IMR-90 (cell line): ENCODE measurements at regions not wholly inside any gene's neighbourhood (a gene's known extent, or its start where the extent isn't known, plus 50 kb on each side); places are given as distances from the start of the nearest gene placed in this dataset.

Experiments
- ATAC-seq: fragments of 200-7000 bp; cut with Tn5 transposase; 2 replicates; pipeline ENCODE4 v1.9.1; 2020; ENCODE audit warnings: low read depth, mild to moderate bottlenecking, moderate library complexity
- BruUV-seq: library from RNA; stranded (reverse); fragments of 400-500 nt; replicated peaks from 2 replicates; lab custom pipeline; 2021; lab: Mats Ljungman, UMichigan
- CTCF ChIA-PET: fragments of 300-600 bp; formaldehyde crosslinking; extraction: SDS; loops from one replicate; lab custom pipeline; 2021; ENCODE audit warnings: antibody characterized with exemption; lab: Yijun Ruan, JAX
- POLR2A ChIA-PET: fragments of 300-600 bp; sonication (Branson Sonifier 250); formaldehyde crosslinking; loops from one replicate; lab custom pipeline; 2022; ENCODE audit warnings: antibody characterized with exemption; ENCODE audit not compliant: unreplicated experiment; lab: Charles Lee
- DNase-seq: peaks from one replicate; pipeline ENCODE4 v3.0.0; 2013
- H2AFZ ChIP-seq: replicated peaks from 2 replicates; pipeline ENCODE3; 2013; ENCODE audit warnings: low read length, mild to moderate bottlenecking; ENCODE audit not compliant: poor library complexity
- H2AK5ac ChIP-seq: 2 replicates; pipeline ENCODE4 v1.6.1; 2013; ENCODE audit warnings: low read depth, low read length, inconsistent platforms
- H2AK9ac ChIP-seq: replicated peaks from 2 replicates; pipeline ENCODE3; 2013; ENCODE audit warnings: mild to moderate bottlenecking, low read depth, low read length, moderate library complexity; ENCODE audit not compliant: poor library complexity
- H2BK120ac ChIP-seq: 2 replicates; pipeline ENCODE4 v1.6.1; 2013; ENCODE audit warnings: low read depth, low read length, inconsistent platforms
- H2BK15ac ChIP-seq: 3 replicates; pipeline ENCODE4 v1.6.1; 2013; ENCODE audit warnings: low read depth, low read length, inconsistent platforms
- H2BK20ac ChIP-seq: 2 replicates; pipeline ENCODE4 v1.6.1; 2013; ENCODE audit warnings: low read depth, mild to moderate bottlenecking, inconsistent platforms, low read length, moderate library complexity
- H2BK5ac ChIP-seq: 2 replicates; pipeline ENCODE4 v1.6.1; 2013; ENCODE audit warnings: mild to moderate bottlenecking, low read depth, low read length, inconsistent platforms; ENCODE audit not compliant: poor library complexity, severe bottlenecking
- H3K14ac ChIP-seq: replicated peaks from 2 replicates; pipeline ENCODE4 v1.6.1; 2013; ENCODE audit warnings: low read depth, low read length, inconsistent platforms
- H3K18ac ChIP-seq: 2 replicates; pipeline ENCODE4 v1.6.1; 2013; ENCODE audit warnings: low read depth, low read length, control low read depth
- H3K23ac ChIP-seq: 2 replicates; pipeline ENCODE4 v1.6.1; 2013; ENCODE audit warnings: low read depth, low read length, inconsistent platforms
- H3K27ac ChIP-seq: 2 replicates; pipeline ENCODE4 v1.5.1; 2013; ENCODE audit warnings: mild to moderate bottlenecking, control low read depth, low read length; ENCODE audit not compliant: insufficient read depth
- H3K27me3 ChIP-seq: 2 replicates; pipeline ENCODE4 v1.6.1; 2013; ENCODE audit warnings: low read length; ENCODE audit not compliant: control insufficient read depth, insufficient read depth
- H3K36me3 ChIP-seq: 2 replicates; pipeline ENCODE4 v1.6.1; 2013; ENCODE audit warnings: low read length, mixed read lengths; ENCODE audit not compliant: control insufficient read depth, insufficient read depth
- H3K4ac ChIP-seq: 2 replicates; pipeline ENCODE4 v1.6.1; 2013; ENCODE audit warnings: low read depth, low read length, inconsistent platforms
- H3K4me1 ChIP-seq: 2 replicates; pipeline ENCODE4 v1.6.1; 2013; ENCODE audit warnings: low read length, mixed read lengths; ENCODE audit not compliant: control insufficient read depth, insufficient read depth
- H3K4me2 ChIP-seq: 2 replicates; pipeline ENCODE4 v1.6.1; 2013; ENCODE audit warnings: low read depth, mild to moderate bottlenecking, control low read depth, low read length, moderate library complexity
- H3K4me3 ChIP-seq: 2 replicates; pipeline ENCODE4 v1.5.1; 2013; ENCODE audit warnings: low read depth, mild to moderate bottlenecking, control low read depth, low read length, moderate library complexity; ENCODE audit not compliant: insufficient read depth
- H3K56ac ChIP-seq: 2 replicates; pipeline ENCODE4 v1.6.1; 2013; ENCODE audit warnings: low read length, inconsistent platforms; ENCODE audit not compliant: insufficient read depth; ENCODE audit errors: extremely low read depth
- H3K79me1 ChIP-seq, 2 experiments: 2 replicates each; pipeline ENCODE4 v1.6.1; 2013; ENCODE audit warnings: low read length in 2 of 2, inconsistent platforms in 1 of 2, low read depth in 1 of 2
- H3K9ac ChIP-seq: 2 replicates; pipeline ENCODE4 v1.6.1; 2013; ENCODE audit warnings: low read depth, low read length, control low read depth
- H3K9me1 ChIP-seq: 2 replicates; pipeline ENCODE4 v1.6.1; 2013; ENCODE audit warnings: low read length, inconsistent platforms; ENCODE audit not compliant: insufficient read depth
- H3K9me3 ChIP-seq: 2 replicates; pipeline ENCODE4 v1.6.1; 2013; ENCODE audit warnings: low read length; ENCODE audit not compliant: control insufficient read depth, insufficient read depth
- H4K20me1 ChIP-seq: 2 replicates; pipeline ENCODE4 v1.6.1; 2013; ENCODE audit warnings: low read length, inconsistent platforms; ENCODE audit not compliant: insufficient read depth
- H4K5ac ChIP-seq: 2 replicates; pipeline ENCODE4 v1.6.1; 2013; ENCODE audit warnings: mild to moderate bottlenecking, low read depth, low read length, control low read depth
- H4K8ac ChIP-seq, 2 experiments: 2 replicates each; pipeline ENCODE4 v1.6.1; 2013; ENCODE audit warnings: low read depth in 2 of 2, low read length in 2 of 2, control low read depth in 1 of 2, inconsistent platforms in 1 of 2
- H4K91ac ChIP-seq: 2 replicates; pipeline ENCODE4 v1.6.1; 2013; ENCODE audit warnings: low read depth, low read length, inconsistent platforms; ENCODE audit not compliant: insufficient read depth
- MAFK ChIP-seq: IDR thresholded peaks from 2 replicates; pipeline ENCODE4 v1.6.1; 2012; ENCODE audit warnings: low read depth, low read length, improper control_type of control experiment
- MAZ ChIP-seq: IDR thresholded peaks from 2 replicates; pipeline ENCODE4 v1.6.1; 2012; ENCODE audit warnings: low read depth, mild to moderate bottlenecking, low read length, improper control_type of control experiment, moderate library complexity, borderline replicate concordance
- MXI1 ChIP-seq: IDR thresholded peaks from 2 replicates; pipeline ENCODE4 v1.6.1; 2012; ENCODE audit warnings: low read depth, mild to moderate bottlenecking, low read length, moderate library complexity, borderline replicate concordance
- RAD21 ChIP-seq: IDR thresholded peaks from 2 replicates; pipeline ENCODE4 v1.6.1; 2012; ENCODE audit warnings: low read length, improper control_type of control experiment
- RCOR1 ChIP-seq: IDR thresholded peaks from 2 replicates; pipeline ENCODE4 v1.6.1; 2012; ENCODE audit warnings: mild to moderate bottlenecking, low read length, improper control_type of control experiment; ENCODE audit not compliant: insufficient replicate concordance
- WGBS, 2 experiments: methylation state at CpG; one replicate each; pipeline versions ENCODE4 v1.1.5 to v1.1.7; 2013; ENCODE audit warnings: missing lambda C conversion rate in 2 of 2; ENCODE audit not compliant: insufficient read length in 1 of 2; ENCODE audit errors: extremely low coverage in 2 of 2; 5-methylcytosine and 5-hydroxymethylcytosine counted together
- dilution Hi-C: fragments of 300-500 bp; cut with HindIII; formaldehyde crosslinking; loops from one replicate; pipeline ENCODE4 v1.14.3; 2018; ENCODE audit warnings: low sequenced_read_pairs; ENCODE audit not compliant: unreplicated experiment
- in situ Hi-C: fragments of 300-500 bp; cut with MboI; formaldehyde crosslinking; loops from 3 replicates; pipeline ENCODE4 v1.14.3; 2019; ENCODE audit warnings: low sequenced_read_pairs, inconsistent platforms, mixed read lengths
- intact Hi-C: fragments of 100-400 bp; cut with micrococcal nuclease; formaldehyde crosslinking; loops from 2 replicates; pipeline ENCODE4 v1.10.0; 2022

GRCh38 chr12:91432089-91432488 lies 249.5 kb upstream of the DCN start:
- H3K4me3 ChIP-seq: no peak overlapping the region
- no peak overlapping the region for H4K91ac ChIP-seq
- no CpG with 5 or more reads among the region's 2 CpGs for WGBS, 2 experiments
- TF ChIP-seq MAFK (no peak), RCOR1 (no peak), RAD21 (no peak), MXI1 (no peak), MAZ (no peak)
- H3K18ac ChIP-seq: no peak overlapping the region
- H3K14ac ChIP-seq: no peak overlapping the region
- no peak overlapping the region for H3K23ac ChIP-seq
- no peak overlapping the region for H3K4me2 ChIP-seq
- dilution Hi-C loops (no loop called here), in situ Hi-C loops (no loop called here), intact Hi-C loops (no loop called here)
- H2BK5ac ChIP-seq: no peak overlapping the region
- no peaks in the 10 kb centered on the region for H3K9me1 ChIP-seq
- no peaks in the 10 kb centered on the region for H3K27me3 ChIP-seq
- H3K9ac ChIP-seq: no peak overlapping the region
- H2BK120ac ChIP-seq: no peak overlapping the region
- no peak overlapping the region for H3K4ac ChIP-seq
- no peak overlapping the region for H2BK15ac ChIP-seq
- POLR2A ChIA-PET: no interaction called here
- no peak overlapping the region for H4K5ac ChIP-seq
- no peak overlapping the region for H2AK5ac ChIP-seq
- H2BK20ac ChIP-seq: no peak overlapping the region
- no peaks in the 10 kb centered on the region for H3K9me3 ChIP-seq
- CTCF ChIA-PET: interaction anchor here (1.4 kb wide), 1 partner anchor 11 kb away, joined by 5 read pairs; no protein-coding TSS in a partner anchor
- no peaks in the 10 kb centered on the region for H3K4me1 ChIP-seq
- H3K27ac ChIP-seq: no peak overlapping the region
- H3K56ac ChIP-seq: no peak overlapping the region
- DNase-seq (peak; percentile 12), ATAC-seq (peak; percentile 32; the same call in 1 of the 2 replicates)
- H3K79me1 ChIP-seq: no peaks in the 10 kb centered on the region
- H2AFZ ChIP-seq: no peak overlapping the region
- H4K20me1 ChIP-seq: no peaks in the 10 kb centered on the region
- H4K8ac ChIP-seq: no peak overlapping the region
- BruUV-seq: no TSS peak
- H3K36me3 ChIP-seq: no peaks in the 10 kb centered on the region
- no peak overlapping the region for H2AK9ac ChIP-seq
